CD14-positive monocyte (primary cell): ENCODE measurements at regions not wholly inside any gene's neighbourhood (a gene's known extent, or its start where the extent isn't known, plus 50 kb on each side); places are given as distances from the start of the nearest gene placed in this dataset.
"Not testable (repeated sequence)": the region's sequence is repeated elsewhere in the genome, so short reads cannot be mapped to it uniquely, and the experiment has no call there.

Experiments used
- DNase-seq, 3 donors: peaks; one replicate each; pipeline ENCODE4 v3.0.0-alpha.2; 2011 to 2022
- H2AFZ ChIP-seq: 2 replicates; pipeline ENCODE4 v1.6.0; 2012; ENCODE audit warnings: mild to moderate bottlenecking, low read depth, low read length, inconsistent platforms; ENCODE audit not compliant: insufficient read depth, poor library complexity, severe bottlenecking
- H3K27ac ChIP-seq, 2 donors: 1 replicate in 1 of 2; 2 replicates in 1 of 2; pipeline ENCODE4 v1.5.1; 2012 to 2013; ENCODE audit warnings: low read length in 2 of 2, control low read depth in 1 of 2, inconsistent platforms in 1 of 2, low read depth in 1 of 2, mild to moderate bottlenecking in 1 of 2
- H3K27me3 ChIP-seq, 2 donors: one replicate each; pipeline versions ENCODE4 v1.6.0 to v1.6.1; 2011 to 2013; ENCODE audit warnings: low read length in 2 of 2; ENCODE audit not compliant: control insufficient read depth in 2 of 2, insufficient read depth in 2 of 2
- H3K36me3 ChIP-seq, 2 donors: replicated peaks in 1 of 2; 1 replicate in 1 of 2; 2 replicates in 1 of 2; pipeline versions ENCODE4 v1.5.1 to v1.6.1; 2012 to 2013; ENCODE audit warnings: low read length in 2 of 2, control low read depth in 1 of 2, inconsistent platforms in 1 of 2, mild to moderate bottlenecking in 1 of 2; ENCODE audit not compliant: insufficient read depth in 2 of 2, control insufficient read depth in 1 of 2
- H3K4me1 ChIP-seq, 2 donors: 1 replicate in 1 of 2; 2 replicates in 1 of 2; pipeline versions ENCODE4 v1.5.1 to v1.6.1; 2012 to 2013; ENCODE audit warnings: low read length in 2 of 2, control low read depth in 1 of 2, inconsistent platforms in 1 of 2, mild to moderate bottlenecking in 1 of 2, moderate library complexity in 1 of 2; ENCODE audit not compliant: insufficient read depth in 2 of 2, control insufficient read depth in 1 of 2
- H3K4me2 ChIP-seq: replicated peaks from 2 replicates; pipeline ENCODE3; 2012; ENCODE audit warnings: low read length, moderate library complexity, mild to moderate bottlenecking; ENCODE audit not compliant: poor library complexity, severe bottlenecking; ENCODE audit errors: extremely low read depth
- H3K4me3 ChIP-seq, 3 experiments: fragments of 200-600 bp in 1 of 3; sonication (generic) in 1 of 3; replicated peaks in 1 of 3; 1 replicate in 2 of 3; 2 replicates in 1 of 3; pipeline ENCODE4 v1.5.1; 2011 to 2013; ENCODE audit warnings: low read length in 3 of 3, mild to moderate bottlenecking in 3 of 3, control low read depth in 2 of 3, low read depth in 2 of 3, inconsistent platforms in 1 of 3, moderate library complexity in 1 of 3
- H3K79me2 ChIP-seq: 2 replicates; pipeline ENCODE4 v1.6.0; 2012; ENCODE audit warnings: mild to moderate bottlenecking, control low read depth, inconsistent platforms, low read length, moderate library complexity; ENCODE audit not compliant: insufficient read depth
- H3K9ac ChIP-seq: 2 replicates; pipeline ENCODE4 v1.6.0; 2017; ENCODE audit warnings: low read length, mild to moderate bottlenecking; ENCODE audit not compliant: insufficient read depth, poor library complexity, severe bottlenecking
- H3K9me3 ChIP-seq, 2 donors: replicated peaks in 1 of 2; 1 replicate in 1 of 2; 2 replicates in 1 of 2; pipeline versions ENCODE4 v1.5.1 to v1.6.1; 2012 to 2013; ENCODE audit warnings: low read length in 2 of 2, control low read depth in 1 of 2; ENCODE audit not compliant: control insufficient read depth in 1 of 2, insufficient read depth in 1 of 2
- H4K20me1 ChIP-seq: 2 replicates; pipeline ENCODE4 v1.6.0; 2012; ENCODE audit warnings: mild to moderate bottlenecking, low read length, control low read depth, moderate library complexity; ENCODE audit not compliant: insufficient read depth
- H3K27ac Mint-ChIP-seq, 7 donors: one replicate each; pipeline ENCODE4 v1.8.0; 2020; ENCODE audit warnings: mild to moderate bottlenecking in 7 of 7, mixed read lengths in 7 of 7, moderate library complexity in 6 of 7, inconsistent platforms in 2 of 7
- H3K27me3 Mint-ChIP-seq, 3 donors: one replicate each; pipeline ENCODE4 v1.8.0; 2021 to 2022; ENCODE audit warnings: low read depth in 3 of 3, mild to moderate bottlenecking in 3 of 3, mixed read lengths in 3 of 3, moderate library complexity in 3 of 3, inconsistent platforms in 1 of 3
- H3K36me3 Mint-ChIP-seq, 2 donors: one replicate each; pipeline ENCODE4 v1.8.0; 2020; ENCODE audit warnings: mixed read lengths in 2 of 2, inconsistent platforms in 1 of 2, mild to moderate bottlenecking in 1 of 2
- H3K4me1 Mint-ChIP-seq: one replicate; pipeline ENCODE4 v1.8.0; 2020; ENCODE audit warnings: mild to moderate bottlenecking, mixed read lengths
- H3K4me3 Mint-ChIP-seq, 2 donors: one replicate each; pipeline ENCODE4 v1.8.0; 2020; ENCODE audit warnings: mild to moderate bottlenecking in 2 of 2, mixed read lengths in 2 of 2, moderate library complexity in 1 of 2
- H3K9me3 Mint-ChIP-seq, 7 donors: one replicate each; pipeline ENCODE4 v1.8.0; 2020 to 2022; ENCODE audit warnings: mixed read lengths in 7 of 7, mild to moderate bottlenecking in 6 of 7, moderate library complexity in 6 of 7, inconsistent platforms in 2 of 7
- WGBS: methylation state at CpG from one replicate; pipeline ENCODE4 v1.1.5; 2013; ENCODE audit warnings: missing lambda C conversion rate; ENCODE audit not compliant: insufficient coverage; 5-methylcytosine and 5-hydroxymethylcytosine counted together
- intact Hi-C, 2 donors: fragments of 100-400 bp; cut with micrococcal nuclease; formaldehyde crosslinking; loops; one replicate each; pipeline versions ENCODE4 v1.15.0 to v1.15.1; 2023
- TF ChIP-seq, protein P1 (sequence below): fragments of 200-600 bp; IDR thresholded peaks from one replicate; pipeline ENCODE4 v1.8.0; 2022; ENCODE audit warnings: antibody characterized with exemption, mild to moderate bottlenecking

DNA sequence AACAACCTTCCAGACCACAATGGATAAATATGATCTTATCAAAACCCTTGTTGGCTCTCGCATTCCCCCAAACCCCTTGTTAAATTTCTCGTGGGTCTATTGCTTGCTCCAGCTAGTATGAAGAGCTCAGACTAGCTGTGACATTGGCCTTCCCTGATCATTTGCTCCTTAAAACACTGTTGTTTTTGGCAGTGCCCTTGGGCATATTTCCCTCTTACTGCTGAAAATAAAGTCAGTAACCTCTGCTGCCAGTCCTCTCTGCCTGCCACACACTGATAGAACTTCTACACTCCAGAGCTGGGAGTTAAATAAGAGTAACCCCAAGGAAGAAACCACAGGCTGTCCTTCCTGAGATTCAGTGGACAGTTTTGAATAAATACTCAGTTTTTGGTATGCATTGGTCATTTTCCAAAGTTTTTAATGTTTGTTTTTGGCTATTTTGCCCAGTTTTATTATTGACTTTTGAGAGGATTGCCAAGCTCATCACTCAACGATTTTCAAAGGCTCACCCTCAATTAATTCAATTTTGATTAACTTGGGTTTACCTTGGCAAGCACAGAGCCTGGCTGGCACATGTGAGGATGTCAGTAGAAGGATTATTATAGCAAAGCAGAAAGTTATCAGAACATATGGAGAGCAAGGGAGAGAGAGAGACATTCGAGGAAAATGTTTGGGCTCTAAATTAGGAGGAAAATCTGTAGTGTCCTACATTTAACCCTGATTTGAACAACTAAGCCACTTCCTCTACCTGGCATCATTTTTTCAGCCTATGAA is 84.3 kb upstream of the SYN3 start:
- H3K4me1 Mint-ChIP-seq: no peaks in the 10 kb centered on the region
- no peak overlapping the region for H3K4me3 Mint-ChIP-seq
- Histone ChIP-seq H3K4me2 (no peak overlapping the region), H3K27ac (no peak overlapping the region), H3K4me1 (no peaks in the 10 kb centered on the region), H4K20me1 (no peaks in the 10 kb centered on the region), H3K36me3 (no peaks in the 10 kb centered on the region), H3K4me3 (no peak overlapping the region), H3K9ac (no peak overlapping the region), H2AFZ (no peak overlapping the region), H3K27me3 (no peaks in the 10 kb centered on the region), H3K79me2 (no peaks in the 10 kb centered on the region), H3K9me3 (peaks cover 0 to 6% of the 10 kb centered on the region in 2 donors)
- H3K36me3 Mint-ChIP-seq: no peaks in the 10 kb centered on the region
- WGBS: 38% methylated on average over 2 of the region's 4 CpGs
- intact Hi-C loops: no loop called here
- TF ChIP-seq, protein P1, sequence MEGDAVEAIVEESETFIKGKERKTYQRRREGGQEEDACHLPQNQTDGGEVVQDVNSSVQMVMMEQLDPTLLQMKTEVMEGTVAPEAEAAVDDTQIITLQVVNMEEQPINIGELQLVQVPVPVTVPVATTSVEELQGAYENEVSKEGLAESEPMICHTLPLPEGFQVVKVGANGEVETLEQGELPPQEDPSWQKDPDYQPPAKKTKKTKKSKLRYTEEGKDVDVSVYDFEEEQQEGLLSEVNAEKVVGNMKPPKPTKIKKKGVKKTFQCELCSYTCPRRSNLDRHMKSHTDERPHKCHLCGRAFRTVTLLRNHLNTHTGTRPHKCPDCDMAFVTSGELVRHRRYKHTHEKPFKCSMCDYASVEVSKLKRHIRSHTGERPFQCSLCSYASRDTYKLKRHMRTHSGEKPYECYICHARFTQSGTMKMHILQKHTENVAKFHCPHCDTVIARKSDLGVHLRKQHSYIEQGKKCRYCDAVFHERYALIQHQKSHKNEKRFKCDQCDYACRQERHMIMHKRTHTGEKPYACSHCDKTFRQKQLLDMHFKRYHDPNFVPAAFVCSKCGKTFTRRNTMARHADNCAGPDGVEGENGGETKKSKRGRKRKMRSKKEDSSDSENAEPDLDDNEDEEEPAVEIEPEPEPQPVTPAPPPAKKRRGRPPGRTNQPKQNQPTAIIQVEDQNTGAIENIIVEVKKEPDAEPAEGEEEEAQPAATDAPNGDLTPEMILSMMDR: no peak
- peaks cover 2 to 18% (median 5%) of the 10 kb centered on the region in 7 donors for H3K9me3 Mint-ChIP-seq
- no peak for DNase-seq
- H3K27me3 Mint-ChIP-seq: peaks cover 2 to 5% (median 3%) of the 10 kb centered on the region in 3 donors
- no peak overlapping the region for H3K27ac Mint-ChIP-seq

GRCh38 chr22:33139937-33140336 is 81.8 kb upstream of the SYN3 start:
- H3K36me3 Mint-ChIP-seq: no peaks in the 10 kb centered on the region
- Histone ChIP-seq H3K9me3 (peaks cover 4 to 6% of the 10 kb centered on the region in 2 donors), H3K4me2 (no peak overlapping the region), H3K27me3 (no peaks in the 10 kb centered on the region), H2AFZ (no peak overlapping the region), H3K36me3 (no peaks in the 10 kb centered on the region), H3K27ac (no peak overlapping the region), H3K79me2 (no peaks in the 10 kb centered on the region), H3K9ac (no peak overlapping the region), H4K20me1 (no peaks in the 10 kb centered on the region), H3K4me1 (no peaks in the 10 kb centered on the region), H3K4me3 (no peak overlapping the region)
- intact Hi-C loops: no loop called here
- no peaks in the 10 kb centered on the region for H3K4me1 Mint-ChIP-seq
- H3K9me3 Mint-ChIP-seq: peaks cover 3 to 16% (median 7%) of the 10 kb centered on the region in 7 donors
- H3K4me3 Mint-ChIP-seq: no peak overlapping the region
- H3K27me3 Mint-ChIP-seq: peaks cover 2 to 5% (median 5%) of the 10 kb centered on the region in 3 donors
- no peak for DNase-seq
- TF ChIP-seq, protein P1: no peak
- no peak overlapping the region for H3K27ac Mint-ChIP-seq

DNA sequence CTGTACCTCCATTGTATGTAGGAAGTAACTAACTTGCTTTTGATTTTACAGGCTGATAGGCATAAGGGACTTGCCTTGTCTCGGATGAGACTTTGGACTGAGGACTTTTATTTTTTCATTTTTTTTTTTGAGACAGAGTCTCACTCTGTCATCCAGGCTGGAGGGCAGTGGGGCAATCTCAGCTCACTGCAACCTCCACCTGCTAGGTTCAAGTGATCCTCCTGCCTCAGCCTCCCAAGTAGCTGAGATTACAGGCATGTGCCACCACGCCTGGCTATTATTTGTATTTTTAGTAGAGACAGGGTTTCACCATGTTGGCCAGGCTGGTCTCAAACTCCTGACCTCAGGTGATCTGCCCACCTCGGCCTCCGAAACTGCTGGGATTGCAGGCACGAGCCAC is 80.2 kb upstream of the SYN3 start:
- H3K4me1 ChIP-seq, H3K36me3 ChIP-seq, H3K4me3 ChIP-seq, H3K79me2 ChIP-seq, H3K4me1 Mint-ChIP-seq, H3K36me3 Mint-ChIP-seq, H3K9me3 ChIP-seq, DNase-seq, H3K27me3 Mint-ChIP-seq, H3K27ac ChIP-seq, H3K9ac ChIP-seq, intact Hi-C loops, H4K20me1 ChIP-seq, H3K27me3 ChIP-seq, H3K4me2 ChIP-seq, H3K4me3 Mint-ChIP-seq, H2AFZ ChIP-seq, H3K27ac Mint-ChIP-seq: not testable (repeated sequence)
- H3K9me3 Mint-ChIP-seq: peaks cover 3 to 20% (median 5%) of the 10 kb centered on the region in 7 donors
- 92% methylated on average over 3 of the region's 5 CpGs for WGBS
